Naive thymus-derived CD4-positive, alpha-beta T cell (primary cell): ENCODE measurements at regions not wholly inside any gene's neighbourhood (a gene's known extent, or its start where the extent isn't known, plus 50 kb on each side); places are given as distances from the start of the nearest gene placed in this dataset.

Source experiments
- ATAC-seq: fragments of 150-1000 bp; cut with Tn5 transposase; 2 replicates; pipeline ENCODE4 v1.10.0; 2021; ENCODE audit warnings: mild to moderate bottlenecking, moderate library complexity
- CTCF ChIA-PET: fragments of 350-600 bp; sonication (Branson Sonifier 250); formaldehyde crosslinking; loops from one replicate; lab custom pipeline; 2021; ENCODE audit warnings: antibody characterized with exemption; lab: Charles Lee
- POLR2A ChIA-PET: fragments of 350-600 bp; sonication (Branson Sonifier 250); formaldehyde crosslinking; loops from one replicate; lab custom pipeline; 2021; ENCODE audit warnings: antibody characterized with exemption, inconsistent platforms; lab: Charles Lee
- DNase-seq, 9 donors: peaks; one replicate each; pipeline versions ENCODE4 v3.0.0 to v3.0.0-alpha.2; 2020 to 2022; ENCODE audit warnings: mixed read lengths in 1 of 9
- H3K27ac ChIP-seq: one replicate; pipeline ENCODE4 v1.7.0; 2013; ENCODE audit warnings: mild to moderate bottlenecking, low read depth, low read length, moderate library complexity
- H3K27me3 ChIP-seq, 2 donors: one replicate each; pipeline ENCODE4 v1.7.0; 2013; ENCODE audit warnings: low read length in 2 of 2, mild to moderate bottlenecking in 2 of 2, moderate library complexity in 2 of 2; ENCODE audit not compliant: control insufficient read depth in 2 of 2, insufficient read depth in 2 of 2
- H3K36me3 ChIP-seq, 3 experiments: 1 replicate in 2 of 3; 2 replicates in 1 of 3; pipeline ENCODE4 v1.7.0; 2013; ENCODE audit warnings: low read length in 3 of 3, mild to moderate bottlenecking in 3 of 3, moderate library complexity in 1 of 3; ENCODE audit not compliant: insufficient read depth in 3 of 3, control insufficient read depth in 2 of 3
- H3K4me1 ChIP-seq, 2 donors: one replicate each; pipeline ENCODE4 v1.7.0; 2013; ENCODE audit warnings: low read length in 2 of 2, mild to moderate bottlenecking in 2 of 2, moderate library complexity in 1 of 2; ENCODE audit not compliant: control insufficient read depth in 2 of 2, insufficient read depth in 2 of 2
- H3K4me3 ChIP-seq: 2 replicates; pipeline ENCODE4 v1.7.0; 2013; ENCODE audit warnings: mild to moderate bottlenecking, low read length
- H3K9me3 ChIP-seq, 3 experiments: 1 replicate in 2 of 3; 2 replicates in 1 of 3; pipeline ENCODE4 v1.7.0; 2013; ENCODE audit warnings: low read length in 3 of 3; ENCODE audit not compliant: control insufficient read depth in 2 of 3
- H3K27ac Mint-ChIP-seq, 9 donors: one replicate each; pipeline ENCODE4 v1.8.0; 2020 to 2022; ENCODE audit warnings: mixed read lengths in 9 of 9, mild to moderate bottlenecking in 8 of 9, moderate library complexity in 5 of 9, inconsistent platforms in 2 of 9
- H3K27me3 Mint-ChIP-seq, 5 donors: one replicate each; pipeline ENCODE4 v1.8.0; 2021 to 2022; ENCODE audit warnings: mixed read lengths in 5 of 5, mild to moderate bottlenecking in 1 of 5
- H3K36me3 Mint-ChIP-seq, 5 donors: one replicate each; pipeline ENCODE4 v1.8.0; 2020 to 2022; ENCODE audit warnings: mixed read lengths in 5 of 5, mild to moderate bottlenecking in 3 of 5, inconsistent platforms in 1 of 5
- H3K4me1 Mint-ChIP-seq, 7 donors: one replicate each; pipeline ENCODE4 v1.8.0; 2020 to 2022; ENCODE audit warnings: mixed read lengths in 7 of 7, mild to moderate bottlenecking in 3 of 7, inconsistent platforms in 1 of 7
- H3K4me3 Mint-ChIP-seq, 10 donors: one replicate each; pipeline ENCODE4 v1.8.0; 2020 to 2022; ENCODE audit warnings: mild to moderate bottlenecking in 10 of 10, mixed read lengths in 10 of 10, moderate library complexity in 6 of 10, inconsistent platforms in 2 of 10
- H3K9me3 Mint-ChIP-seq, 11 donors: one replicate each; pipeline ENCODE4 v1.8.0; 2020 to 2022; ENCODE audit warnings: mixed read lengths in 11 of 11, mild to moderate bottlenecking in 4 of 11, inconsistent platforms in 1 of 11, moderate library complexity in 1 of 11
- intact Hi-C, 2 donors: fragments of 100-400 bp; cut with micrococcal nuclease; formaldehyde crosslinking; loops; one replicate each; pipeline ENCODE4 v1.15.1; 2023

- POLR2A ChIA-PET: no interaction called here
- Mint-ChIP-seq H3K4me1 (peaks cover 0 to 6% (median 0%) of the 10 kb centered on the region in 7 donors), H3K27me3 (no peaks in the 10 kb centered on the region), H3K36me3 (no peaks in the 10 kb centered on the region), H3K27ac (no peak overlapping the region), H3K4me3 (peak overlapping the region in 3 of 10 donors; percentile 12 to 56 (median 30)), H3K9me3 (peaks cover 0 to 39% (median 8%) of the 10 kb centered on the region in 11 donors)
- no peak overlapping the region for H3K4me3 ChIP-seq
- no peak for DNase-seq
- H3K27me3 ChIP-seq: no peaks in the 10 kb centered on the region
- no peak for ATAC-seq
- no peaks in the 10 kb centered on the region for H3K4me1 ChIP-seq
- no peak overlapping the region for H3K27ac ChIP-seq
- H3K9me3 ChIP-seq: no peaks in the 10 kb centered on the region
- H3K36me3 ChIP-seq: no peaks in the 10 kb centered on the region
- intact Hi-C loops: no loop called here
- CTCF ChIA-PET: no interaction called here
Observed at GRCh38 chr1:104706631-104707147, 957.0 kb downstream of the AMY1C start.

GRCh38 chr1:104718752-104719151 lies 969.1 kb downstream of the AMY1C start:
- no peak overlapping the region for H3K4me3 Mint-ChIP-seq
- no peaks in the 10 kb centered on the region for H3K4me1 Mint-ChIP-seq
- DNase-seq (no peak), ATAC-seq (no peak)
- H3K9me3 Mint-ChIP-seq: peaks cover 0 to 34% (median 8%) of the 10 kb centered on the region in 11 donors
- no peak overlapping the region for H3K27ac Mint-ChIP-seq
- H3K9me3 ChIP-seq: no peaks in the 10 kb centered on the region
- intact Hi-C loops: no loop called here
- no peak overlapping the region for H3K4me3 ChIP-seq
- no peak overlapping the region for H3K27ac ChIP-seq
- no peaks in the 10 kb centered on the region for H3K4me1 ChIP-seq
- ChIA-PET POLR2A (no interaction called here), CTCF (no interaction called here)
- H3K36me3 Mint-ChIP-seq: peaks cover 0 to 4% (median 0%) of the 10 kb centered on the region in 5 donors
- H3K27me3 ChIP-seq: no peaks in the 10 kb centered on the region
- no peaks in the 10 kb centered on the region for H3K27me3 Mint-ChIP-seq
- H3K36me3 ChIP-seq: no peaks in the 10 kb centered on the region

- peaks cover 0 to 41% (median 11%) of the 10 kb centered on the region in 11 donors for H3K9me3 Mint-ChIP-seq
- POLR2A ChIA-PET: no interaction called here
- intact Hi-C loops: no loop called here
Observed at GRCh38 chr1:104720741-104721140, 971.0 kb downstream of the AMY1C start.

GRCh38 chr1:104726917-104727316 lies 977.2 kb downstream of the AMY1C start:
- POLR2A ChIA-PET: no interaction called here
- Mint-ChIP-seq H3K36me3 (peaks cover 0 to 4% (median 0%) of the 10 kb centered on the region in 5 donors), H3K4me1 (no peaks in the 10 kb centered on the region), H3K9me3 (peaks cover 3 to 42% (median 13%) of the 10 kb centered on the region in 11 donors), H3K27me3 (no peaks in the 10 kb centered on the region), H3K27ac (no peak overlapping the region), H3K4me3 (no peak overlapping the region)
- ATAC-seq (no peak), DNase-seq (no peak)
- CTCF ChIA-PET: no interaction called here
- no peak overlapping the region for H3K27ac ChIP-seq
- H3K4me3 ChIP-seq: no peak overlapping the region
- no peaks in the 10 kb centered on the region for H3K36me3 ChIP-seq
- H3K9me3 ChIP-seq: peaks cover 0 to 5% (median 0%) of the 10 kb centered on the region in 3 experiments
- no peaks in the 10 kb centered on the region for H3K27me3 ChIP-seq
- no peaks in the 10 kb centered on the region for H3K4me1 ChIP-seq
- intact Hi-C loops: no loop called here

More at GRCh38 chr1:104720741-104721140, 971.0 kb downstream of the AMY1C start:
- H3K9me3 ChIP-seq: no peaks in the 10 kb centered on the region
- H3K4me3 ChIP-seq: no peak overlapping the region
- H3K36me3 ChIP-seq: no peaks in the 10 kb centered on the region
- ATAC-seq (no peak), DNase-seq (no peak)
- Mint-ChIP-seq H3K4me1 (no peaks in the 10 kb centered on the region), H3K27ac (no peak overlapping the region), H3K4me3 (no peak overlapping the region), H3K27me3 (no peaks in the 10 kb centered on the region), H3K36me3 (peaks cover 0 to 4% (median 0%) of the 10 kb centered on the region in 5 donors)
- no peaks in the 10 kb centered on the region for H3K27me3 ChIP-seq
- CTCF ChIA-PET: no interaction called here
- H3K27ac ChIP-seq: no peak overlapping the region
- no peaks in the 10 kb centered on the region for H3K4me1 ChIP-seq

- no peaks in the 10 kb centered on the region for H3K36me3 ChIP-seq
- H3K36me3 Mint-ChIP-seq: no peaks in the 10 kb centered on the region
- H3K27ac ChIP-seq: no peak overlapping the region
- no peak overlapping the region for H3K27ac Mint-ChIP-seq
- H3K27me3 Mint-ChIP-seq: no peaks in the 10 kb centered on the region
- H3K4me3 Mint-ChIP-seq: no peak overlapping the region
- POLR2A ChIA-PET: no interaction called here
- intact Hi-C loops: no loop called here
- DNase-seq: no peak
- H3K27me3 ChIP-seq: no peaks in the 10 kb centered on the region
- peaks cover 2 to 31% (median 7%) of the 10 kb centered on the region in 11 donors for H3K9me3 Mint-ChIP-seq
- no peak for ATAC-seq
- no peaks in the 10 kb centered on the region for H3K4me1 Mint-ChIP-seq
- peaks cover 0 to 5% (median 0%) of the 10 kb centered on the region in 3 experiments for H3K9me3 ChIP-seq
- CTCF ChIA-PET: no interaction called here
- no peaks in the 10 kb centered on the region for H3K4me1 ChIP-seq
- no peak overlapping the region for H3K4me3 ChIP-seq
Observed at GRCh38 chr1:104733866-104734265, 984.2 kb downstream of the AMY1C start.

GRCh38 chr1:104745875-104746274 lies 996.2 kb downstream of the AMY1C start:
- DNase-seq (no peak), ATAC-seq (no peak)
- H3K4me3 ChIP-seq: no peak overlapping the region

GRCh38 chr1:104746994-104747393 lies 997.3 kb downstream of the AMY1C start:
- Histone ChIP-seq H3K27ac (no peak overlapping the region), H3K27me3 (no peaks in the 10 kb centered on the region), H3K9me3 (peaks cover 0 to 5% (median 0%) of the 10 kb centered on the region in 3 experiments), H3K36me3 (no peaks in the 10 kb centered on the region), H3K4me1 (no peaks in the 10 kb centered on the region), H3K4me3 (no peak overlapping the region)
- H3K27me3 Mint-ChIP-seq: no peaks in the 10 kb centered on the region
- ChIA-PET POLR2A (no interaction called here), CTCF (no interaction called here)
- intact Hi-C loops: no loop called here
- H3K4me3 Mint-ChIP-seq: no peak overlapping the region
- peaks cover 0 to 11% (median 3%) of the 10 kb centered on the region in 11 donors for H3K9me3 Mint-ChIP-seq
- H3K27ac Mint-ChIP-seq: no peak overlapping the region
- no peaks in the 10 kb centered on the region for H3K4me1 Mint-ChIP-seq
- peaks cover 0 to 3% (median 0%) of the 10 kb centered on the region in 5 donors for H3K36me3 Mint-ChIP-seq
- DNase-seq (no peak), ATAC-seq (no peak)

More at GRCh38 chr1:104745875-104746274, 996.2 kb downstream of the AMY1C start:
- Histone ChIP-seq H3K4me1 (no peaks in the 10 kb centered on the region), H3K27me3 (no peaks in the 10 kb centered on the region), H3K27ac (no peak overlapping the region), H3K36me3 (no peaks in the 10 kb centered on the region), H3K9me3 (peaks cover 0 to 5% (median 0%) of the 10 kb centered on the region in 3 experiments)
- CTCF ChIA-PET: no interaction called here
- Mint-ChIP-seq H3K4me1 (no peaks in the 10 kb centered on the region), H3K36me3 (peaks cover 0 to 3% (median 0%) of the 10 kb centered on the region in 5 donors), H3K9me3 (peaks cover 0 to 11% (median 2%) of the 10 kb centered on the region in 11 donors), H3K4me3 (no peak overlapping the region), H3K27ac (no peak overlapping the region), H3K27me3 (no peaks in the 10 kb centered on the region)
- intact Hi-C loops: no loop called here
- POLR2A ChIA-PET: no interaction called here
